K562 (cell line): ENCODE measurements at regions not wholly inside any gene's neighbourhood (a gene's known extent, or its start where the extent isn't known, plus 50 kb on each side); places are given as distances from the start of the nearest gene placed in this dataset.

ENCODE experiments used
- ATAC-seq: fragments of 200-7000 bp; cut with Tn5 transposase; 3 replicates; pipeline ENCODE4 v1.9.1; 2020; ENCODE audit warnings: moderate library complexity
- BruUV-seq: library from RNA; stranded (reverse); fragments of 400-500 nt; replicated peaks from 2 replicates; lab custom pipeline; 2021; lab: Mats Ljungman, UMichigan
- CTCF ChIA-PET: fragments of 300-600 bp; formaldehyde crosslinking; extraction: SDS; loops from one replicate; lab custom pipeline; 2021; ENCODE audit warnings: low intra/inter-chr PET ratio; lab: Yijun Ruan, JAX
- POLR2A ChIA-PET: fragments of 300-600, 350-650 bp; sonication (Branson Sonifier 250); formaldehyde crosslinking; extraction: SDS; loops from one replicate; lab custom pipeline; 2021; ENCODE audit warnings: antibody characterized with exemption, inconsistent platforms; lab: Yijun Ruan, JAX
- DNase-seq, 4 experiments: peaks; one replicate each; pipeline versions ENCODE4 v3.0.0 to v3.0.0-alpha.2; 2011 to 2018; ENCODE audit warnings: low spot score in 3 of 4, mixed read lengths in 3 of 4; ENCODE audit errors: extremely low read depth in 1 of 4
- FAIRE-seq: peaks from 2 replicates; lab custom pipeline; 2011; peaks lifted over from hg19 to GRCh38; lab: Jason Lieb, UNC
- H2AFZ ChIP-seq: 2 replicates; pipeline ENCODE4 v1.6.0; 2011; ENCODE audit warnings: low read depth, low read length, control low read depth, inconsistent platforms
- H3K27ac ChIP-seq: fragments of 200-600 bp; 3 replicates; pipeline ENCODE4 v1.8.0; 2011; ENCODE audit warnings: low read depth, mild to moderate bottlenecking, control low read depth, inconsistent platforms, low read length, moderate library complexity, mixed read lengths; ENCODE audit errors: extremely low read depth
- H3K27me3 ChIP-seq, 2 experiments: fragments of 300-600 bp in 1 of 2; 2 replicates in 1 of 2; 3 replicates in 1 of 2; pipeline versions ENCODE4 v1.6.0 to v1.8.0; 2011; ENCODE audit warnings: inconsistent platforms in 2 of 2, low read length in 2 of 2, mild to moderate bottlenecking in 1 of 2, mixed read lengths in 1 of 2, moderate library complexity in 1 of 2; ENCODE audit not compliant: control insufficient read depth in 2 of 2, insufficient read depth in 2 of 2
- H3K36me3 ChIP-seq: fragments of 300-600 bp; 3 replicates; pipeline ENCODE4 v1.8.0; 2011; ENCODE audit warnings: mild to moderate bottlenecking, low read length, inconsistent platforms; ENCODE audit not compliant: control insufficient read depth, insufficient read depth
- H3K4me1 ChIP-seq, 2 experiments: fragments of 200-600 bp in 1 of 2; replicated peaks in 1 of 2; 2 replicates in 1 of 2; 3 replicates in 1 of 2; pipeline versions ENCODE4 v1.5.1 to v1.8.0; 2011; ENCODE audit warnings: inconsistent platforms in 2 of 2, low read length in 2 of 2, mild to moderate bottlenecking in 1 of 2, mixed read lengths in 1 of 2, moderate library complexity in 1 of 2; ENCODE audit not compliant: control insufficient read depth in 2 of 2, insufficient read depth in 2 of 2
- H3K4me2 ChIP-seq: 2 replicates; pipeline ENCODE4 v1.6.1; 2011; ENCODE audit warnings: low read length, control low read depth, inconsistent platforms, mixed read lengths; ENCODE audit not compliant: insufficient read depth
- H3K4me3 ChIP-seq: fragments of 200-600 bp; sonication (generic), shearing (Covaris generic); 2 replicates; pipeline ENCODE4 v1.5.1; 2016; ENCODE audit warnings: control low read depth, inconsistent platforms
- H3K79me2 ChIP-seq: fragments of 200-600 bp; 3 replicates; pipeline ENCODE4 v1.8.0; 2011; ENCODE audit warnings: low read length, inconsistent platforms; ENCODE audit not compliant: control insufficient read depth, insufficient read depth
- H3K9ac ChIP-seq, 2 experiments: 2 replicates each; pipeline versions ENCODE4 v1.6.0 to v1.6.1; 2011; ENCODE audit warnings: low read depth in 2 of 2, low read length in 2 of 2, control low read depth in 1 of 2, inconsistent platforms in 1 of 2, mild to moderate bottlenecking in 1 of 2, mixed read lengths in 1 of 2; ENCODE audit not compliant: insufficient read depth in 1 of 2
- H3K9me1 ChIP-seq: one replicate; pipeline ENCODE4 v1.6.0; 2011; ENCODE audit warnings: inconsistent platforms, mild to moderate bottlenecking, low read length, moderate library complexity; ENCODE audit not compliant: control insufficient read depth, insufficient read depth
- H3K9me3 ChIP-seq: replicated peaks from 2 replicates; pipeline ENCODE4 v1.5.1; 2011; ENCODE audit warnings: low read depth, low read length, inconsistent platforms; ENCODE audit not compliant: control insufficient read depth, insufficient read depth
- H4K20me1 ChIP-seq: replicated peaks from 2 replicates; pipeline ENCODE4 v1.6.1; 2011; ENCODE audit warnings: low read length, inconsistent platforms, mixed read lengths; ENCODE audit not compliant: control insufficient read depth, insufficient read depth
- E2F3 ChIP-seq: fragments of 250-450 bp; sonication (Bioruptor Pico); IDR thresholded peaks from 2 replicates; pipeline ENCODE4 v1.4.0; 2020; ENCODE audit warnings: mild to moderate bottlenecking
- EZH2 ChIP-seq: IDR thresholded peaks from 2 replicates; pipeline ENCODE4 v1.6.1; 2012; ENCODE audit warnings: low read depth, mild to moderate bottlenecking, inconsistent platforms, low read length, borderline replicate concordance
- FUS ChIP-seq: fragments of 200-400 bp; formaldehyde crosslinking; optimal IDR thresholded peaks from 2 replicates; pipeline ENCODE3; 2017; ENCODE audit warnings: low read depth, low read length
- HNRNPLL ChIP-seq: fragments of 200-400 bp; formaldehyde crosslinking; IDR thresholded peaks from 2 replicates; pipeline ENCODE4 v1.6.1; 2017; ENCODE audit warnings: low read length, low read depth, mild to moderate bottlenecking; ENCODE audit not compliant: poor library complexity, severe bottlenecking
- MEIS2 ChIP-seq: fragments of 450-650 bp; IDR thresholded peaks from 2 replicates; pipeline ENCODE4 v1.6.1; 2014; ENCODE audit warnings: mild to moderate bottlenecking; ENCODE audit not compliant: partially characterized antibody
- POLR2B ChIP-seq: fragments of 450-650 bp; IDR thresholded peaks from 2 replicates; pipeline ENCODE4 v1.6.1; 2018; ENCODE audit warnings: low read depth; ENCODE audit not compliant: partially characterized antibody
- SOX6 ChIP-seq: fragments of 450-650 bp; IDR thresholded peaks from 2 replicates; pipeline ENCODE4 v1.6.1; 2014; ENCODE audit warnings: mild to moderate bottlenecking
- TEAD4 ChIP-seq, 2 experiments: sonication (generic) in 1 of 2; formaldehyde crosslinking in 1 of 2; IDR thresholded peaks; 2 replicates each; pipeline versions ENCODE4 v1.6.1 to v1.8.0; 2012 to 2022; ENCODE audit warnings: borderline replicate concordance in 1 of 2, inconsistent platforms in 1 of 2, low read length in 1 of 2, mild to moderate bottlenecking in 1 of 2, missing genetic modification reagents in 1 of 2
- XRCC4 ChIP-seq: IDR thresholded peaks from one replicate; pipeline ENCODE4 v1.6.1; 2011; ENCODE audit not compliant: insufficient read depth, insufficient read length; ENCODE audit errors: extremely low read depth
- ZNF583 ChIP-seq: fragments of 250-450 bp; sonication (Bioruptor Pico); IDR thresholded peaks from 2 replicates; pipeline ENCODE4 v1.4.0; 2020
- ZNF589 ChIP-seq: fragments of 200-800 bp; sonication (Bioruptor generic); IDR thresholded peaks from 2 replicates; pipeline ENCODE4 v1.6.1; 2016; ENCODE audit warnings: low read depth, missing genetic modification characterization, missing compliant biosample characterization
- WGBS: fragments of 100-300 bp; shearing (Covaris generic); methylation state at CpG from one replicate; pipeline ENCODE4 v1.1.6; 2016; ENCODE audit warnings: low coverage, mixed read lengths; ENCODE audit not compliant: insufficient coverage; ENCODE audit errors: missing lambda C conversion rate; 5-methylcytosine and 5-hydroxymethylcytosine counted together
- in situ Hi-C: fragments of 300-500 bp; cut with MboI; formaldehyde crosslinking; loops from 4 replicates; pipeline ENCODE4 v1.15.0; 2018; ENCODE audit warnings: inconsistent platforms, mixed read lengths
- intact Hi-C: fragments of 100-400 bp; cut with micrococcal nuclease; formaldehyde crosslinking; loops from 2 replicates; pipeline ENCODE4 v1.14.2; 2022
- TF ChIP-seq, protein P1 (sequence below): fragments of 150-350 bp; conservative IDR thresholded peaks from 2 replicates; pipeline ENCODE4 v1.6.1; 2014; ENCODE audit warnings: low read length
- TF ChIP-seq, protein P2 (sequence below), 2 experiments: fragments of 200-800 bp in 1 of 2; sonication (Bioruptor generic) in 1 of 2; sonication (generic) in 1 of 2; formaldehyde crosslinking in 1 of 2; IDR thresholded peaks in 1 of 2; conservative IDR thresholded peaks in 1 of 2; 2 replicates each; pipeline versions ENCODE4 v1.5.0 to v1.6.1; 2016 to 2020; ENCODE audit warnings: missing compliant biosample characterization in 1 of 2, missing genetic modification characterization in 1 of 2, missing genetic modification reagents in 1 of 2

DNA sequence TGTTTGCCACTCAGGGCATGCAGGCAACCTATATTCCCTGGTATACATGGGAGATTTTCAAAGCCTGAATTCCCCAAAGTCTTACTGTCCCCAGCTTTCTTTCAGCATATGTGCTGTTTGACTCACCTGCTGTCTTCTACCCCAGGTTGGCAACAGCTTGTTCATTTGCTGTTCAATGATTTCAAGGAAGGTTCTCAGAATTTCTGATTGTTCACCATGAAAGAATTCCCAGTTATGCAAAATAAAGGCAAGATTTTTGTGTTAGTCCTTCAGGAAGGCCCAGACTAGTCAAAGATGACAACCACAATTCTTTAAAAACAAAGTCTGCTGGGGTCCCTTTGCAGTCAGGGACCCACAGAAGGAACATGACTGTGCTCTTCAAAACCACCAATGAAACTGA is 1057.8 kb upstream of the CDH2 start:
- BruUV-seq, result no TSS peak
- no peaks in the 10 kb centered on the region for H4K20me1 ChIP-seq
- ChIA-PET POLR2A (no interaction called here), CTCF (no interaction called here)
- no peak overlapping the region for H3K27ac ChIP-seq
- no peaks in the 10 kb centered on the region for H3K9me1 ChIP-seq
- H3K4me3 ChIP-seq, result no peak overlapping the region
- no peak for TF ChIP-seq E2F3 (CRISPR knock-in tag)
- no peaks in the 10 kb centered on the region for H3K36me3 ChIP-seq
- no peak overlapping the region for H3K4me2 ChIP-seq
- intact Hi-C loops (no loop called here), in situ Hi-C loops (no loop called here)
- no peak overlapping the region for H2AFZ ChIP-seq
- FAIRE-seq (no peak), ATAC-seq (no peak), DNase-seq (no peak)
- no peaks in the 10 kb centered on the region for H3K79me2 ChIP-seq
- H3K9me3 ChIP-seq, result peaks cover 2% of the 10 kb centered on the region; the same call in 1 of the 2 replicates
- no peaks in the 10 kb centered on the region for H3K4me1 ChIP-seq
- no peak overlapping the region for H3K9ac ChIP-seq
- no peaks in the 10 kb centered on the region for H3K27me3 ChIP-seq

DNA sequence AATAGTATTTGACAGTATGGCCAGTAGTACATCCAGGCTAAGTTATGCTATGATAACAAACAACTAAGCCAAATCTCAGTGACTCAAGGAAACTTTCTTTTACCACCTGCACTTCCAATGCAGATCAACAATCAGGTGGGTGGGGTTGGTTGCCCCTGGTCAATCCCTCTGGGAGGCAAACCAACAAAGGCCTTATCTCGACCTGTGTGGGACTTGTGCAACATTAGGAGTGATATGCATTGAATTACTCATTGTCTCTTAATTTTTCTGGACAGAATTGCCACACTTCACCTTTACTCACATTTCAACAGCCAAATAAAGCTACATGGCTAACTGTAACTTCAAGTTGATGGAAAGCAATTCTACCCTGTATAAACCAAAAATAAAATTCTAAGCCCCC is 1049.3 kb upstream of the CDH2 start:
- FAIRE-seq, result no peak
- no peaks in the 10 kb centered on the region; the same call in 1 of the 2 replicates for H3K9me3 ChIP-seq
- H3K9me1 ChIP-seq, result no peaks in the 10 kb centered on the region
- CTCF ChIA-PET, result no interaction called here
- H3K27me3 ChIP-seq, result no peaks in the 10 kb centered on the region
- no peak overlapping the region for H3K4me2 ChIP-seq
- in situ Hi-C loops (no loop called here), intact Hi-C loops (no loop called here)
- no peaks in the 10 kb centered on the region for H3K36me3 ChIP-seq
- BruUV-seq, result no TSS peak
- DNase-seq, result no peak
- WGBS, result 0% methylated on average over 1 of the region's 1 CpG
- ATAC-seq, result no peak
- POLR2A ChIA-PET, result no interaction called here
- H3K9ac ChIP-seq, result no peak overlapping the region
- H3K79me2 ChIP-seq, result no peaks in the 10 kb centered on the region
- H3K27ac ChIP-seq, result no peak overlapping the region
- H3K4me3 ChIP-seq, result no peak overlapping the region
- no peaks in the 10 kb centered on the region for H4K20me1 ChIP-seq
- no peak overlapping the region for H2AFZ ChIP-seq
- H3K4me1 ChIP-seq, result no peaks in the 10 kb centered on the region
- TF ChIP-seq ZNF589 (CRISPR knock-in tag) (no peak), TEAD4 (IDR thresholded peaks at IDR 0.05; ENCODE audit: low read length) (no peak), TEAD4 (CRISPR knock-in tag; IDR thresholded peaks at IDR 0.05; ENCODE audit: borderline replicate concordance) (no peak), SOX6 (no peak), EZH2 (no peak), HNRNPLL (no peak), POLR2B (no peak), MEIS2 (no peak), FUS (no peak), ZNF583 (CRISPR knock-in tag) (no peak), XRCC4 (no peak)
- TF ChIP-seq, protein P1, sequence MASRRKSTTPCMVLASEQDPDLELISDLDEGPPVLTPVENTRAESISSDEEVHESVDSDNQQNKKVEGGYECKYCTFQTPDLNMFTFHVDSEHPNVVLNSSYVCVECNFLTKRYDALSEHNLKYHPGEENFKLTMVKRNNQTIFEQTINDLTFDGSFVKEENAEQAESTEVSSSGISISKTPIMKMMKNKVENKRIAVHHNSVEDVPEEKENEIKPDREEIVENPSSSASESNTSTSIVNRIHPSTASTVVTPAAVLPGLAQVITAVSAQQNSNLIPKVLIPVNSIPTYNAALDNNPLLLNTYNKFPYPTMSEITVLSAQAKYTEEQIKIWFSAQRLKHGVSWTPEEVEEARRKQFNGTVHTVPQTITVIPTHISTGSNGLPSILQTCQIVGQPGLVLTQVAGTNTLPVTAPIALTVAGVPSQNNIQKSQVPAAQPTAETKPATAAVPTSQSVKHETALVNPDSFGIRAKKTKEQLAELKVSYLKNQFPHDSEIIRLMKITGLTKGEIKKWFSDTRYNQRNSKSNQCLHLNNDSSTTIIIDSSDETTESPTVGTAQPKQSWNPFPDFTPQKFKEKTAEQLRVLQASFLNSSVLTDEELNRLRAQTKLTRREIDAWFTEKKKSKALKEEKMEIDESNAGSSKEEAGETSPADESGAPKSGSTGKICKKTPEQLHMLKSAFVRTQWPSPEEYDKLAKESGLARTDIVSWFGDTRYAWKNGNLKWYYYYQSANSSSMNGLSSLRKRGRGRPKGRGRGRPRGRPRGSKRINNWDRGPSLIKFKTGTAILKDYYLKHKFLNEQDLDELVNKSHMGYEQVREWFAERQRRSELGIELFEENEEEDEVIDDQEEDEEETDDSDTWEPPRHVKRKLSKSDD, result no peak
- TF ChIP-seq, protein P2, sequence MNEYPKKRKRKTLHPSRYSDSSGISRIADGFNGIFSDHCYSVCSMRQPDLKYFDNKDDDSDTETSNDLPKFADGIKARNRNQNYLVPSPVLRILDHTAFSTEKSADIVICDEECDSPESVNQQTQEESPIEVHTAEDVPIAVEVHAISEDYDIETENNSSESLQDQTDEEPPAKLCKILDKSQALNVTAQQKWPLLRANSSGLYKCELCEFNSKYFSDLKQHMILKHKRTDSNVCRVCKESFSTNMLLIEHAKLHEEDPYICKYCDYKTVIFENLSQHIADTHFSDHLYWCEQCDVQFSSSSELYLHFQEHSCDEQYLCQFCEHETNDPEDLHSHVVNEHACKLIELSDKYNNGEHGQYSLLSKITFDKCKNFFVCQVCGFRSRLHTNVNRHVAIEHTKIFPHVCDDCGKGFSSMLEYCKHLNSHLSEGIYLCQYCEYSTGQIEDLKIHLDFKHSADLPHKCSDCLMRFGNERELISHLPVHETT (CRISPR knock-in tag; conservative IDR thresholded peaks at IDR 0.05 in 1 of 2, IDR thresholded peaks at IDR 0.05 in 1 of 2), result no peak
